SJCRH30 (cell line): ENCODE measurements at regions not wholly inside any gene's neighbourhood (a gene's known extent, or its start where the extent isn't known, plus 50 kb on each side); places are given as distances from the start of the nearest gene placed in this dataset.

Experiments used
- DNase-seq, 2 experiments: peaks; one replicate each; pipeline ENCODE4 v3.0.0-alpha.2; 2015 to 2020
- H3K27ac ChIP-seq: fragments of 250-450 bp; sonication (Bioruptor Pico); 2 replicates; pipeline ENCODE4 v1.5.1; 2020; ENCODE audit warnings: mild to moderate bottlenecking, moderate library complexity
- H3K27me3 ChIP-seq: fragments of 250-450 bp; sonication (Bioruptor Pico); 2 replicates; pipeline ENCODE4 v1.5.1; 2020; ENCODE audit warnings: mild to moderate bottlenecking, moderate library complexity
- H3K36me3 ChIP-seq: fragments of 250-450 bp; sonication (Bioruptor Pico); 2 replicates; pipeline ENCODE4 v1.5.1; 2020; ENCODE audit warnings: mild to moderate bottlenecking, moderate library complexity
- H3K4me1 ChIP-seq: fragments of 250-450 bp; sonication (Bioruptor Pico); 2 replicates; pipeline ENCODE4 v1.5.1; 2020; ENCODE audit warnings: mild to moderate bottlenecking, moderate library complexity
- H3K4me3 ChIP-seq: fragments of 250-450 bp; sonication (Bioruptor Pico); 2 replicates; pipeline ENCODE4 v1.5.1; 2020; ENCODE audit warnings: mild to moderate bottlenecking, moderate library complexity
- H3K9me3 ChIP-seq: fragments of 250-450 bp; sonication (Bioruptor Pico); replicated peaks from 2 replicates; pipeline ENCODE4 v1.5.1; 2020; ENCODE audit warnings: mild to moderate bottlenecking, moderate library complexity

DNA sequence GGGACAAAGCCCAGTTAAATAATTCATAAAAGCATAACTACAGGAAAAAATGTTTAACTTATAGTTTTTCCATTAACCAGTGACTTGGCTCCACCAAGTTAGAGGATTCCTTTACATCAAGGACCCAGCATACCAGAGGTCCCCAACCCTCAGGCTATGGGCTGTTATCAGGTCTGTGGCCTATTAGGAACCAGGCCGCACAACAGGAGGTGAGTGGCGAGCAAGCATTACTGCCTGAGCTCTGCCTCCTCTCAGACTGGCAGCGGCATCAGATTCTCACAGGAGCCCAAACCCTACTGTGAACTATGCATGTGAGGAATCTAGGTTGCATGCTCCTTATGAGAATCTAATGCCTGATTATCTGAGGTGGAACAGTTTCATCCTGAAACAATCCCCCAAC, 303.1 kb downstream of the ELAVL2 start:
- no peaks in the 10 kb centered on the region for H3K36me3 ChIP-seq
- no peaks in the 10 kb centered on the region for H3K27me3 ChIP-seq
- H3K9me3 ChIP-seq, result no peaks in the 10 kb centered on the region
- no peak overlapping the region for H3K4me3 ChIP-seq
- no peak overlapping the region for H3K27ac ChIP-seq
- no peak for DNase-seq
- peaks cover 3% of the 10 kb centered on the region; the same call in 1 of the 2 replicates for H3K4me1 ChIP-seq

DNA sequence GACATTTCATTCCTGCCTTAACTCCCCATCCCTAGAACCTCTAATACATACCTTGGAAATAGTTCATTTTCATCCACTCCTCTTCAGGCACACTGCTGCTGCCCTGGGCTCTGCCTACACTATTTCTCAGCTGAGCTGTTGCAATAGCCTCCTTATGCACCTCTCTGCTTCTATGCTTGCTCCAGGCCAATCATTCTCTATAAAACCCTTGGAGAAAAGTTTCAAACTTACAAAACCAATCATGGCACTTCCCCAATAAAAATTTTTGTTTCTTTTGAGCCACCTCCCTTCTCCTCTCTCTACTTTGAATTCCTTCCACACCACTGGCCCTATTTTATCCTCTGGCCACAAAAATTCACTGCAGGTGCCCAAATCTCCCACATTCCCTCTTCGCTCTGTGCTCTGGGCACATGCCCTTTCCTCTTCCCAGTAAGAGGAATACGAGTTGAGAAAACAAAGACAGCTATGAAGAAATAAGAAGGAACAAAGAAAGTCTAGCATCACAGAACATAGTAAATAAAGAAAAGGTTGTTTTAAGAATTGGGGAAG, 301.4 kb downstream of the ELAVL2 start:
- no peak overlapping the region for H3K4me3 ChIP-seq
- DNase-seq, result no peak
- H3K4me1 ChIP-seq, result peaks cover 3% of the 10 kb centered on the region; the same call in 1 of the 2 replicates
- no peak overlapping the region for H3K27ac ChIP-seq
- no peaks in the 10 kb centered on the region for H3K9me3 ChIP-seq
- H3K36me3 ChIP-seq, result no peaks in the 10 kb centered on the region
- H3K27me3 ChIP-seq, result no peaks in the 10 kb centered on the region

DNA sequence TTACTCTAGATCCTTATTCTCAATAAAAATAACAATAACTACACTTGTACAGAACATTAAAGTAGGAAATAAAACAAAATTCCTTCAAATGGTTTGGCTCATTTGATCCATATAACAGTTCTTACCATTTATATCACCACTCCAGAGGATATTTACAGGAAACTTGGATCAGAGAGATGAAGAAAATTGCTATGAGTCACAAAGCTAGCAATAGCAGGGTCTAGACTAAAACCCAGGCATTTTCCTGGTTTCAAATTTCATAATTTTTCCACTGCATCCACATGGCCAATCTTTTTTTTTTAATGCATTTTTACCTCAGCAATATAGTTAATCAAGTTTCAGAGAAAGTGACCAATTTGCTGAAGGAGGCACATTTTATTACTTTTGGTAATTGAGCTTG, 299.2 kb downstream of the ELAVL2 start:
- peak in 1 of 2 experiments; percentile 22 for DNase-seq
- no peak overlapping the region for H3K27ac ChIP-seq
- H3K36me3 ChIP-seq, result no peaks in the 10 kb centered on the region
- no peak overlapping the region for H3K4me3 ChIP-seq
- no peaks in the 10 kb centered on the region for H3K9me3 ChIP-seq
- H3K27me3 ChIP-seq, result no peaks in the 10 kb centered on the region
- peaks cover 3% of the 10 kb centered on the region; the same call in 1 of the 2 replicates for H3K4me1 ChIP-seq

- no peak for DNase-seq
- H3K27ac ChIP-seq, result no peak overlapping the region
- H3K36me3 ChIP-seq, result no peaks in the 10 kb centered on the region
- no peak overlapping the region for H3K4me3 ChIP-seq
- H3K9me3 ChIP-seq, result no peaks in the 10 kb centered on the region
- no peaks in the 10 kb centered on the region for H3K27me3 ChIP-seq
- H3K4me1 ChIP-seq, result no peaks in the 10 kb centered on the region; the same call in 1 of the 2 replicates
These were observed 293.8 kb downstream of the ELAVL2 start for GRCh38 chr9:23532282-23532681.

- Histone ChIP-seq H3K4me3 (peak overlapping the region; percentile 57), H3K27ac (peak overlapping the region; percentile 2; the same call in 1 of the 2 replicates), H3K27me3 (no peaks in the 10 kb centered on the region), H3K9me3 (no peaks in the 10 kb centered on the region), H3K4me1 (peaks cover 10% of the 10 kb centered on the region), H3K36me3 (no peaks in the 10 kb centered on the region)
- DNase-seq, result peak; percentile 35 to 55
These were observed 288.6 kb downstream of the ELAVL2 start for GRCh38 chr9:23537192-23538066.

DNA sequence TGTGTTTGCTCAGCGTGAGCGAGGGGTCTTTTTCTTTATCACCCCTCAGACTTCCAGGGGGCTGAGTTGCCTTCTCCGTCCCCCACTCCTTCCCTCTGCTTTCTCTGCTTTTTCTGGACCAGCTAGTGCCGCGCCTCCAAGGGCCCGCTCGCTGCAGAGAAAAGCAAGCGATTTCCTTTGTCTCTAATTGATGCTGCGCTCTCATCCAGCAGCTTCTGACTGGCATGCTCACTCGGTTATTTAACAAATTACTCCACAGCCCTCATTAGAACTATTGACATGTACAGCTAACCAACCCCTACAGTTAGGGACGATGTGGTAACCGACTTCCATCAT, 288.0 kb downstream of the ELAVL2 start:
- Histone ChIP-seq H3K4me3 (peak overlapping the region; percentile 57), H3K27me3 (no peaks in the 10 kb centered on the region), H3K27ac (peak overlapping the region; percentile 2; the same call in 1 of the 2 replicates), H3K9me3 (no peaks in the 10 kb centered on the region), H3K4me1 (peaks cover 13% of the 10 kb centered on the region), H3K36me3 (no peaks in the 10 kb centered on the region)
- DNase-seq, result no peak

- H3K27me3 ChIP-seq, result no peaks in the 10 kb centered on the region
- H3K4me1 ChIP-seq, result peaks cover 13% of the 10 kb centered on the region
- H3K36me3 ChIP-seq, result no peaks in the 10 kb centered on the region
- no peak for DNase-seq
- no peak overlapping the region for H3K27ac ChIP-seq
- H3K9me3 ChIP-seq, result no peaks in the 10 kb centered on the region
- H3K4me3 ChIP-seq, result no peak overlapping the region; the same call in 1 of the 2 replicates
These were observed 287.5 kb downstream of the ELAVL2 start for GRCh38 chr9:23538461-23539003.

DNA sequence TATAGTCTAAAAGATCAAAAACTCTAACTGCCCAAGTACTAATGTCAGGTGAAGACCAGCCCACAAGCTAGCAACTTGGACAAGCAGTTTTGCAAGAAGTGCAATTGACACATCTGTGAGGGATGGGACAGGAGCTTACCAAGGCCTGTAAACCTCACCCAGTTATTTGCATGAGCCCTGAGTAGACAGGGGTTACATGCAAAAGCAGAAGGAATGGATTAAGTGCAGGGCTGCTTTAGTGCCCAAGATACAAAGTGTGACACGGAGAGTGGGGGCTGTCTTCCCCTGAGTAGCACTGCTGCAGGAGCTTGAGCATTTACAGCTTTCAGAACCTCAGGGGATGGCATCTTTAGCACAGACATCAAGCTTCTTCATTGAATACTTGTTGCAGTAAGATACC, 286.7 kb downstream of the ELAVL2 start:
- Histone ChIP-seq H3K36me3 (no peaks in the 10 kb centered on the region), H3K4me1 (peaks cover 13% of the 10 kb centered on the region), H3K9me3 (no peaks in the 10 kb centered on the region), H3K4me3 (no peak overlapping the region), H3K27ac (no peak overlapping the region), H3K27me3 (no peaks in the 10 kb centered on the region)
- no peak for DNase-seq

- H3K4me1 ChIP-seq, result peaks cover 13% of the 10 kb centered on the region
- H3K9me3 ChIP-seq, result no peaks in the 10 kb centered on the region
- H3K27me3 ChIP-seq, result no peaks in the 10 kb centered on the region
- H3K4me3 ChIP-seq, result no peak overlapping the region
- peak; percentile 10 to 44 for DNase-seq
- no peak overlapping the region for H3K27ac ChIP-seq
- H3K36me3 ChIP-seq, result no peaks in the 10 kb centered on the region
These were observed 284.1 kb downstream of the ELAVL2 start for GRCh38 chr9:23541976-23542375.

DNA sequence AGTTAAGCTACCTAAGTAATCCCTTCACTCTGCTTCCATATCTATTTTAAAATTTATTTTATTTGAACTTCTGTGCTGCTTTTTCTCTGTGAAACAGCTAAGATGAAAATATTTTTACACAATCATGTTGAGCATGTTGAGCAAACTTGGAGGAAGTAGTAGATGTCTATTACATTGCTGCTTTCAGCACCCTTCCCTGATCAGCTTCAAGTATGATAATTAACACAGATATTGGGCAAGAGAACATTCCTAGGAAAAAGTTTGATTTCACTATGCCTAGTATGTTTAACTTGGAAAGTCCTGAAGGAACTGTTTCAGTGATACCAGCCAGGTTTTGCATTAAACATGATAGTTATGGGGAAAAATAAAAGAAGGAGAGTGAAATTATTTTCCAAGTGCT, 283.6 kb downstream of the ELAVL2 start:
- no peak for DNase-seq
- H3K36me3 ChIP-seq, result no peaks in the 10 kb centered on the region
- H3K27ac ChIP-seq, result no peak overlapping the region
- no peaks in the 10 kb centered on the region for H3K9me3 ChIP-seq
- peaks cover 13% of the 10 kb centered on the region for H3K4me1 ChIP-seq
- H3K4me3 ChIP-seq, result no peak overlapping the region
- H3K27me3 ChIP-seq, result no peaks in the 10 kb centered on the region

- Histone ChIP-seq H3K36me3 (no peaks in the 10 kb centered on the region), H3K4me1 (peaks cover 13% of the 10 kb centered on the region), H3K27ac (no peak overlapping the region), H3K27me3 (no peaks in the 10 kb centered on the region), H3K9me3 (0 out of 2 replicates have a peak, but pooled peaks cover 2% of the 10 kb centered on the region), H3K4me3 (no peak overlapping the region)
- DNase-seq, result no peak
These were observed 283.1 kb downstream of the ELAVL2 start for GRCh38 chr9:23542927-23543326.

GRCh38 chr9:23543419-23543818, 282.6 kb downstream of the ELAVL2 start:
- Histone ChIP-seq H3K4me3 (no peak overlapping the region), H3K9me3 (0 out of 2 replicates have a peak, but pooled peaks cover 3% of the 10 kb centered on the region), H3K27me3 (no peaks in the 10 kb centered on the region), H3K36me3 (no peaks in the 10 kb centered on the region), H3K27ac (no peak overlapping the region), H3K4me1 (peaks cover 13% of the 10 kb centered on the region)
- no peak for DNase-seq

DNA sequence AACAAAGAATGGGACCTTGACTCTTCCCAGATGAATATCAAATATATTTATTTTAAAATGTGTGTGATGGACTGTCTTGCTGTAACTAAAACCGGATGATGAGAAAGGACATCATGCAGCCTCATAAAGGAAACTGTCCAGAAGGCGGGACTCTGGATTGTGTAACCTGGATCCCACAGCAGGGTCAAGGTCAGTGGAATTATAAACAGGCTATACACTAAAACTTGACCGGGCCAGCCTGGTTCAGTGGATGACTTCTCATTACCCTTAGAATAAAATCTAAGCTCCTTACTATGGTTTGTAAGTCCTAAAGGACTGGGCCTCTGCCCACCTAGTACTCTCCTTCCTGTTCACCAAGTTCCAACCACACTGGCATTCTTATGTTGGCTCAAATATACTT, 280.3 kb downstream of the ELAVL2 start:
- Histone ChIP-seq H3K36me3 (no peaks in the 10 kb centered on the region), H3K4me1 (peaks cover 13% of the 10 kb centered on the region), H3K4me3 (no peak overlapping the region), H3K9me3 (0 out of 2 replicates have a peak, but pooled peaks cover 3% of the 10 kb centered on the region), H3K27me3 (no peaks in the 10 kb centered on the region), H3K27ac (no peak overlapping the region)
- DNase-seq, result no peak

DNA sequence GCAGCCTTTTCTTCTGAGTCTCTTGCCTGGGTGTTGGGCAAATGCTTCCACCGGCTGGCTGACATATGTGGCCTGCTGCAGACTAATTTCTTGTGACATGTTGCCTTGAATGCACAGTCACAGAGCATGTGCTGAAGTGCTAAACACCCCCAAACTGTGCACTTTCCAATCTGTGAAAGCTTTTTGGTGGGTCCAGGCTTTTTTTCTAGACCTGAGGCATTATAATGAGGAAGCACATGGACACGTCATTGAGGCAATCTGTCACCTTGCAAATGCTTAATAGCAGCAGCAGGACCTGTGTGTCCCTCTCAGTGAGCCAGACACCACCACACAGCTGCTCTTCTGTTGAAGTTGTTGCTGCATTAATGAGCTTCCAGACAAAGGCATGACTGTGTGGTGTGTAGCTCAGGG, 274.7 kb downstream of the ELAVL2 start:
- peak; percentile 43 to 66 for DNase-seq
- H3K9me3 ChIP-seq, result 0 out of 2 replicates have a peak, but pooled peaks cover 3% of the 10 kb centered on the region
- H3K4me1 ChIP-seq, result no peaks in the 10 kb centered on the region
- H3K36me3 ChIP-seq, result no peaks in the 10 kb centered on the region
- no peaks in the 10 kb centered on the region for H3K27me3 ChIP-seq
- no peak overlapping the region for H3K4me3 ChIP-seq
- no peak overlapping the region for H3K27ac ChIP-seq
